Prostate gland (tissue), 2 donors: ENCODE measurements at regions not wholly inside any gene's neighbourhood (a gene's known extent, or its start where the extent isn't known, plus 50 kb on each side); places are given as distances from the start of the nearest gene placed in this dataset.

Source experiments
- POLR2A ChIP-seq: fragments of 450-650 bp; IDR thresholded peaks from one replicate; pipeline ENCODE4 v1.6.1; 2016; ENCODE audit warnings: antibody characterized with exemption, mild to moderate bottlenecking
- TF ChIP-seq, protein P1 (sequence below), 4 experiments: fragments of 200-600 bp in 2 of 4; fragments of 450-650 bp in 2 of 4; sonication (generic) in 2 of 4; IDR thresholded peaks; 1 replicate in 3 of 4; 2 replicates in 1 of 4; pipeline ENCODE4 v1.5.1; 2016 to 2019; ENCODE audit warnings: antibody characterized with exemption in 4 of 4, mild to moderate bottlenecking in 2 of 4, moderate library complexity in 2 of 4

DNA sequence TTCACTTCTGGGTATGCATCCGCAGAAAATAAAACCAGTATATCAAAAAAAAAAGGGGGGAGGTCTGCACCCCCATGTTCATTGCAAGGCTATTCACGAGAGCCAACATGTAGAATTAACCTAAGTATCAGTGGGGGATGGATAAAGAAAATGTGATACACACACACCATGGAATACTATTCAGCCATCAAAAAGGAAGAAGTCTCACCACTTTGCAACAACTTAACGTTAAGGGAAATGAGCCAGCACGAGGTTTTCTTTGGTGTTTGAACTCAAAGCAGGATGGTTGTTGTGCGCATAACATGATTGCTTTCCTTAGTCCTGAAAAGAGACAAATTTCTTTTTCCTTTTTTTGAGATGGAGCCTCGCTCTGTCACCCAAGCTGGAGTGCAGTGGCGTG lies 222.7 kb downstream of the SHOX start:
- TF ChIP-seq, protein P1, sequence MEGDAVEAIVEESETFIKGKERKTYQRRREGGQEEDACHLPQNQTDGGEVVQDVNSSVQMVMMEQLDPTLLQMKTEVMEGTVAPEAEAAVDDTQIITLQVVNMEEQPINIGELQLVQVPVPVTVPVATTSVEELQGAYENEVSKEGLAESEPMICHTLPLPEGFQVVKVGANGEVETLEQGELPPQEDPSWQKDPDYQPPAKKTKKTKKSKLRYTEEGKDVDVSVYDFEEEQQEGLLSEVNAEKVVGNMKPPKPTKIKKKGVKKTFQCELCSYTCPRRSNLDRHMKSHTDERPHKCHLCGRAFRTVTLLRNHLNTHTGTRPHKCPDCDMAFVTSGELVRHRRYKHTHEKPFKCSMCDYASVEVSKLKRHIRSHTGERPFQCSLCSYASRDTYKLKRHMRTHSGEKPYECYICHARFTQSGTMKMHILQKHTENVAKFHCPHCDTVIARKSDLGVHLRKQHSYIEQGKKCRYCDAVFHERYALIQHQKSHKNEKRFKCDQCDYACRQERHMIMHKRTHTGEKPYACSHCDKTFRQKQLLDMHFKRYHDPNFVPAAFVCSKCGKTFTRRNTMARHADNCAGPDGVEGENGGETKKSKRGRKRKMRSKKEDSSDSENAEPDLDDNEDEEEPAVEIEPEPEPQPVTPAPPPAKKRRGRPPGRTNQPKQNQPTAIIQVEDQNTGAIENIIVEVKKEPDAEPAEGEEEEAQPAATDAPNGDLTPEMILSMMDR (IDR thresholded peaks at IDR 0.05), result no peak
- TF ChIP-seq POLR2A, result no peak
